ENCODE measurements at regions not wholly inside any gene's neighbourhood (a gene's known extent, or its start where the extent isn't known, plus 50 kb on each side); places are given as distances from the start of the nearest gene placed in this dataset.

DNA sequence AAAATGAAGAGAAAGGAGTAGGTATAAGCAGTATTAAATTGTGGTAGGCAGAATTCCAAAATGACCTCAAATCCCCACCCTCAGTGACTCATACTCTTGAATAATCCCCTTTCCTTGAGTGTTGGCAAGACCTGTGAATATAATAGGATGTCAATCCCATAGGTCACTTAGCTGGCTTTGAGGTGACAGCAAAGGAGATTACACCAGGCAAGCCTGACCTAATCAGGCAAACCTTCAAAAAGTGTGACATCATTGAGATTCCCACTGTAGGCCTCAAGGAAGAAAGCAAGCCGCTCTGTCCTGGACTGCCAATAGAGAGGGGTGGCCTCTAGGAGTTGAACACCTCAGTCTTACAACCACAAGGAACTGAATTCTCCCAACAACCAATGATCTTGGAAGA lies 535.2 kb downstream of the RBFOX1 start:
- TF ChIP-seq, protein P1, sequence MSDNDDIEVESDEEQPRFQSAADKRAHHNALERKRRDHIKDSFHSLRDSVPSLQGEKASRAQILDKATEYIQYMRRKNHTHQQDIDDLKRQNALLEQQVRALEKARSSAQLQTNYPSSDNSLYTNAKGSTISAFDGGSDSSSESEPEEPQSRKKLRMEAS (IDR thresholded peaks at IDR 0.05), result no peak
- TF ChIP-seq, protein P2, sequence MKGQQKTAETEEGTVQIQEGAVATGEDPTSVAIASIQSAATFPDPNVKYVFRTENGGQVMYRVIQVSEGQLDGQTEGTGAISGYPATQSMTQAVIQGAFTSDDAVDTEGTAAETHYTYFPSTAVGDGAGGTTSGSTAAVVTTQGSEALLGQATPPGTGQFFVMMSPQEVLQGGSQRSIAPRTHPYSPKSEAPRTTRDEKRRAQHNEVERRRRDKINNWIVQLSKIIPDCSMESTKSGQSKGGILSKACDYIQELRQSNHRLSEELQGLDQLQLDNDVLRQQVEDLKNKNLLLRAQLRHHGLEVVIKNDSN (IDR thresholded peaks at IDR 0.05), result no peak
- no peak for TF ChIP-seq CREB1 (IDR thresholded peaks at IDR 0.05; ENCODE audit: low read depth)
- TF ChIP-seq EGR1 (IDR thresholded peaks at IDR 0.05), result no peak
- no peak for TF ChIP-seq RAD21 (IDR thresholded peaks at IDR 0.05; ENCODE audit: low read depth)
- no peak for TF ChIP-seq TAF1 (IDR thresholded peaks at IDR 0.05; ENCODE audit: low read depth)
- no peak for TF ChIP-seq TCF12 (IDR thresholded peaks at IDR 0.05; ENCODE audit: low read depth)
- no peak for TF ChIP-seq TEAD4 (IDR thresholded peaks at IDR 0.05)
- TF ChIP-seq ZBTB7A (IDR thresholded peaks at IDR 0.05; ENCODE audit: low read depth), result no peak
- TF ChIP-seq, protein P3, sequence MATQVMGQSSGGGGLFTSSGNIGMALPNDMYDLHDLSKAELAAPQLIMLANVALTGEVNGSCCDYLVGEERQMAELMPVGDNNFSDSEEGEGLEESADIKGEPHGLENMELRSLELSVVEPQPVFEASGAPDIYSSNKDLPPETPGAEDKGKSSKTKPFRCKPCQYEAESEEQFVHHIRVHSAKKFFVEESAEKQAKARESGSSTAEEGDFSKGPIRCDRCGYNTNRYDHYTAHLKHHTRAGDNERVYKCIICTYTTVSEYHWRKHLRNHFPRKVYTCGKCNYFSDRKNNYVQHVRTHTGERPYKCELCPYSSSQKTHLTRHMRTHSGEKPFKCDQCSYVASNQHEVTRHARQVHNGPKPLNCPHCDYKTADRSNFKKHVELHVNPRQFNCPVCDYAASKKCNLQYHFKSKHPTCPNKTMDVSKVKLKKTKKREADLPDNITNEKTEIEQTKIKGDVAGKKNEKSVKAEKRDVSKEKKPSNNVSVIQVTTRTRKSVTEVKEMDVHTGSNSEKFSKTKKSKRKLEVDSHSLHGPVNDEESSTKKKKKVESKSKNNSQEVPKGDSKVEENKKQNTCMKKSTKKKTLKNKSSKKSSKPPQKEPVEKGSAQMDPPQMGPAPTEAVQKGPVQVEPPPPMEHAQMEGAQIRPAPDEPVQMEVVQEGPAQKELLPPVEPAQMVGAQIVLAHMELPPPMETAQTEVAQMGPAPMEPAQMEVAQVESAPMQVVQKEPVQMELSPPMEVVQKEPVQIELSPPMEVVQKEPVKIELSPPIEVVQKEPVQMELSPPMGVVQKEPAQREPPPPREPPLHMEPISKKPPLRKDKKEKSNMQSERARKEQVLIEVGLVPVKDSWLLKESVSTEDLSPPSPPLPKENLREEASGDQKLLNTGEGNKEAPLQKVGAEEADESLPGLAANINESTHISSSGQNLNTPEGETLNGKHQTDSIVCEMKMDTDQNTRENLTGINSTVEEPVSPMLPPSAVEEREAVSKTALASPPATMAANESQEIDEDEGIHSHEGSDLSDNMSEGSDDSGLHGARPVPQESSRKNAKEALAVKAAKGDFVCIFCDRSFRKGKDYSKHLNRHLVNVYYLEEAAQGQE (IDR thresholded peaks at IDR 0.05; ENCODE audit: low read depth), result no peak
- no peak for TF ChIP-seq FOXM1 (IDR thresholded peaks at IDR 0.05; ENCODE audit: borderline replicate concordance, low read depth)
- TF ChIP-seq NFIC (IDR thresholded peaks at IDR 0.05), result no peak
- TF ChIP-seq CEBPB (IDR thresholded peaks at IDR 0.05), result no peak
- TF ChIP-seq EP300 (IDR thresholded peaks at IDR 0.05; ENCODE audit: borderline replicate concordance), result no peak
- TF ChIP-seq YY1 (IDR thresholded peaks at IDR 0.05; ENCODE audit: low read depth), result no peak

DNA sequence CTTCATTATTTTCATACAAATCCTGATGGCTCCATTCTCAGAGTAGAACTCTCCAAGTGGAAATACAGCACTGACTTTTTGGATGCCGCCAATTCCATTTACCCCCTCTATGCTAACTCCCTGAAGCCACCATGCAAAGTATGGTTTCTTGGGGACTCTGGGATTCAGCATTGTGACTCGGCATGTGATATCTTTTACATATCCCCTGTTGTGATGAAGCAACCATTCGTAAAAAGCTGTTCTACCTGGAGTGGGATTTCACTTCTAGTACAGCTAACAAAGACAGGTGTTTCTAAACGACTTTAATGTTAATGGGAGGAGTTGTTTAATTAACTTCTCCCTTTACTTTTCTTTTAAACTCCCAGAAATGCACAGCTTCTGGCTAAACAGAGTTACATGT lies 533.5 kb downstream of the RBFOX1 start:
- no peak for TF ChIP-seq CEBPB (IDR thresholded peaks at IDR 0.05)
- TF ChIP-seq RAD21 (IDR thresholded peaks at IDR 0.05; ENCODE audit: low read depth), result no peak
- TF ChIP-seq, protein P2 (IDR thresholded peaks at IDR 0.05), result no peak

DNA sequence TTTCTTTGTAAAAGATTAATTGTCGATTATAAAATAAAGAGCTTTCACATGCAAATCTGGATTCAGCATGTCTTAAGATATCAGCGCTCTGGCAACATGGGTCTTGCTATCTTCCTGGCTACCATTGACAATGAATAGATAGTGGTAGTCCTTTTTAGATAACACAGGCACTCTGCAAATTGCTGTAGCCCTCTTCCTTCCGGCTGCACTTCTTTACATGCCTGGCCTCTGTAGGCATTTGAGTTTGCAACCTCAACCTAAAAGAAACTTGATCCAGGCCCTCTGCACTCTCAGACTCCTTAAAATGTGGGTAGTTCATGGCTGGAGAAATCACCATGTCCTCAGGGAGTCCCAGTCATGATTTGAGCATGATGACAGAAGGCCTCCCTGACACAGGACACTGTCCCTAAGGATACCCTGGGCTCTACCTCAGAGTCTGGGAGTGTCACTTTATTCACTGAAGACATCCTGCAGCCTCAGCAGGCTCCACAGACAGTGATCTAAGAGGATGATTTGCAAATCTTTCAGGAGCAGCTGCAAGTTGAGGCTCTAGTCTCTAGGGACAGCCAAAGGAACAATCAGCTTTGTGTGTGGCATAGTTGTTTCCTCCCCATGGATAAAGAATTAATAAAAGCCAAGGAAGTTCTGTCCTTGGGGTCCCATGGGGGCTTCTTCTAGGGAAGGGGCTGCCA lies 529.4 kb downstream of the RBFOX1 start:
- TF ChIP-seq TCF12 (IDR thresholded peaks at IDR 0.05; ENCODE audit: low read depth) (no peak), EP300 (IDR thresholded peaks at IDR 0.05; ENCODE audit: borderline replicate concordance) (no peak), ZBTB7A (IDR thresholded peaks at IDR 0.05; ENCODE audit: low read depth) (no peak), NFIC (IDR thresholded peaks at IDR 0.05) (no peak), CREB1 (IDR thresholded peaks at IDR 0.05; ENCODE audit: low read depth) (no peak), TEAD4 (IDR thresholded peaks at IDR 0.05) (no peak), RAD21 (IDR thresholded peaks at IDR 0.05; ENCODE audit: low read depth) (no peak), FOXM1 (IDR thresholded peaks at IDR 0.05; ENCODE audit: borderline replicate concordance, low read depth) (no peak), TAF1 (IDR thresholded peaks at IDR 0.05; ENCODE audit: low read depth) (no peak), CEBPB (IDR thresholded peaks at IDR 0.05) (no peak), EGR1 (IDR thresholded peaks at IDR 0.05) (no peak), YY1 (IDR thresholded peaks at IDR 0.05; ENCODE audit: low read depth) (no peak)
- TF ChIP-seq, protein P2 (IDR thresholded peaks at IDR 0.05), result no peak
- TF ChIP-seq, protein P1 (IDR thresholded peaks at IDR 0.05), result no peak

DNA sequence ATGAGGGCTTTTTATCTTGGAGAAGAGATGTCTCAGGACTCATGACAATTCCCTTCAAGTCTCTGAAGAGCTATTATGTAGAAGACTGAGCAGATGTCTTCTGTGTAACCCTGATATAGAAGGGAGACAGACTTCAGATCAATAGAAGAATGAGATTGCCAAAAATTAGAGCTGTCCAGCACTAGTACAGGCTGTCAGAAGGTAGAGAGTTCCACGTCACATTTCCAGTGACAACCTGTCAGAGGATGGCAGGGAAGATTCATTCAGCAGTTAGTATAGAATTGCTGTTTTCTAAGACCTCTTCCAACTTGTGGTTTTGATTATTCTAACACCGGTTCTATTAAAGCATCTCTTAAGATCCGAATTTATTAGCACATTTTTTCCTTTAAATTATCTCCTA lies 520.6 kb downstream of the RBFOX1 start:
- TF ChIP-seq TEAD4 (IDR thresholded peaks at IDR 0.05) (no peak), CEBPB (IDR thresholded peaks at IDR 0.05) (no peak), NFIC (IDR thresholded peaks at IDR 0.05) (no peak), EGR1 (IDR thresholded peaks at IDR 0.05) (no peak), FOXM1 (IDR thresholded peaks at IDR 0.05; ENCODE audit: borderline replicate concordance, low read depth) (no peak), TCF12 (IDR thresholded peaks at IDR 0.05; ENCODE audit: low read depth) (no peak), ZBTB7A (IDR thresholded peaks at IDR 0.05; ENCODE audit: low read depth) (no peak), TAF1 (IDR thresholded peaks at IDR 0.05; ENCODE audit: low read depth) (no peak), RAD21 (IDR thresholded peaks at IDR 0.05; ENCODE audit: low read depth) (no peak)
- TF ChIP-seq, protein P1 (IDR thresholded peaks at IDR 0.05), result no peak
- TF ChIP-seq, protein P3 (IDR thresholded peaks at IDR 0.05; ENCODE audit: low read depth), result no peak
- TF ChIP-seq, protein P2 (IDR thresholded peaks at IDR 0.05), result no peak

DNA sequence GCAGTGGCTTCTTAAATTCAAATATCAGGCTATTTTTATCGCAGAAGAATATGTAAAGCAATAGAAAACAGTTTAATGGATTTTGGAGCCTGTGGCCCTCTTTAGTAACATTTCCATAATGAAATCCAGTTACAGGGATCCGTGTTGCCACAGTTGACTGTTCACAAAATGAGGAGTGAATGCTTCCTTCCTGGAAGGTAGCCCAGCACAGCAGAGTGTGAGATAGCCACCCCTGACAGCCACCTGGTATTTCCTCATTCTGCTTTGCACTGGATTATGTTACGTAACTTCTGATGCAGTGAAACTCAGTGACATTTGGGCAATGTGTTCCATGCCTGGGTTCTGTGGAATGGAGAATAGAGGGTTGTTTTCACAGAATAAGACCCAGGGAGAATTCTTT lies 517.2 kb downstream of the RBFOX1 start:
- TF ChIP-seq CEBPB (IDR thresholded peaks at IDR 0.05), result no peak
- TF ChIP-seq FOXM1 (IDR thresholded peaks at IDR 0.05; ENCODE audit: borderline replicate concordance, low read depth), result no peak
- TF ChIP-seq, protein P2 (IDR thresholded peaks at IDR 0.05), result no peak
- no peak for TF ChIP-seq CREB1 (IDR thresholded peaks at IDR 0.05; ENCODE audit: low read depth)
- TF ChIP-seq YY1 (IDR thresholded peaks at IDR 0.05; ENCODE audit: low read depth), result no peak
- TF ChIP-seq NFIC (IDR thresholded peaks at IDR 0.05), result no peak
- no peak for TF ChIP-seq TEAD4 (IDR thresholded peaks at IDR 0.05)
- no peak for TF ChIP-seq RAD21 (IDR thresholded peaks at IDR 0.05; ENCODE audit: low read depth)
- TF ChIP-seq TCF12 (IDR thresholded peaks at IDR 0.05; ENCODE audit: low read depth), result no peak
- TF ChIP-seq, protein P3 (IDR thresholded peaks at IDR 0.05; ENCODE audit: low read depth), result no peak
- TF ChIP-seq, protein P1 (IDR thresholded peaks at IDR 0.05), result no peak
- TF ChIP-seq TAF1 (IDR thresholded peaks at IDR 0.05; ENCODE audit: low read depth), result no peak
- TF ChIP-seq EP300 (IDR thresholded peaks at IDR 0.05; ENCODE audit: borderline replicate concordance), result no peak
- TF ChIP-seq EGR1 (IDR thresholded peaks at IDR 0.05), result no peak
- no peak for TF ChIP-seq ZBTB7A (IDR thresholded peaks at IDR 0.05; ENCODE audit: low read depth)

All from Ishikawa (cell line).